ENCODE measurements at regions not wholly inside any gene's neighbourhood (a gene's known extent, or its start where the extent isn't known, plus 50 kb on each side); places are given as distances from the start of the nearest gene placed in this dataset.

DNA sequence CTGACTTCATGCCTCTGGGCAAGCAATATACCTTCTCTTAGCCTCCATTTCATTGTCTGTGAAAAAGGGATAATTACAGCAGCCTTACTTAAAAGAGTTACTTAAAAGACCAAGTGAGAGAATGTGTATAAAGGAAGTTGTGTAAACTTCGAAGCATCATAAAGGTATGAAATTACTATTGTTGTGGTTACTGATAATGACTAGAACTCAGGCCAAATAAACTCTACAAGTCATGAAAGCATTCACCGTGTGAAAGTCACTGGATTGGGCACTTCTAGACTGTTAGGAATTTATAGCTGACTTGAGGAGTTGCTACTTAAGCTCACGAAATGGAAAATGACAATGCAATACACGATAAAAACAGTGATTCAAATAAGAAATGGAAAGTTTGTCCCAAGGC, 67.4 kb upstream of the HAAO start:
- Histone ChIP-seq H3K4me1 (ENCODE audit: control insufficient read depth, insufficient read depth, low read length) (peaks cover under 1% of the 10 kb centered on the region), H3K27ac (ENCODE audit: low read length) (no peak overlapping the region), H3K27me3 (ENCODE audit: control insufficient read depth, insufficient read depth, low read length) (no peaks in the 10 kb centered on the region), H3K4me3 (ENCODE audit: low read length) (no peak overlapping the region), H3K36me3 (ENCODE audit: control insufficient read depth, insufficient read depth, low read length) (no peaks in the 10 kb centered on the region), H3K9me3 (ENCODE audit: control insufficient read depth, low read depth, low read length) (peaks cover 2% of the 10 kb centered on the region)
- WGBS (ENCODE audit: insufficient coverage, low lambda C conversion rate) = 79% methylated on average over 2 of the region's 4 CpGs
- DNase-seq = no peak

DNA sequence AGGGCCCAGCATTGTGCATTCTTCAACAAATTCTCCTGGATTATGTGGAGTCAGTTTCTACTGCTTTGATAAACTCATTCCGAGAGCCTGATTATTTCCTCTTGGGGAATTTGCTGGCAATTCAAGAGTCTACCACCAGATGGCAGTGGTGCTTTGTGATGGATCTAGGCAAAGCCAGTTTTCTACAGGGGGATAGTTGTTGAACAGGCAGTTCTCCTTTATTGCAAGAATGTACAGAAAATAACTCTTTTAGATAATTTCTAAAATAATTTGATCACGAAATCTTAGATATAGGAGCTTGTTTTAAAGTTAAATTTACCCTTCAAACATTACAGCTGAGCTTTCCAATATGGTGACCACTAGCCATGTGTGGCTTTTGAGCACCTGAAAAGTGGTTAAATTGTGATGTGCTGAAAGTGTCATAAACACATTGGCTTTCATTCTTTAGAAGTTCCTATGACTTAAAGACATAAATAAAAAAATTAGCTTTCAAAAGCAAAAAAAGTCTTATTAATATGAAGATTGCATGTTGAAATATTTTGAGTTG, 66.7 kb upstream of the HAAO start:
- Histone ChIP-seq H3K4me1 (ENCODE audit: control insufficient read depth, insufficient read depth, low read length) (peaks cover 7% of the 10 kb centered on the region), H3K4me3 (ENCODE audit: low read length) (no peak overlapping the region), H3K9me3 (ENCODE audit: control insufficient read depth, low read depth, low read length) (peaks cover 2% of the 10 kb centered on the region), H3K27ac (ENCODE audit: low read length) (no peak overlapping the region), H3K27me3 (ENCODE audit: control insufficient read depth, insufficient read depth, low read length) (no peaks in the 10 kb centered on the region), H3K36me3 (ENCODE audit: control insufficient read depth, insufficient read depth, low read length) (no peaks in the 10 kb centered on the region)
- WGBS (ENCODE audit: insufficient coverage, low lambda C conversion rate) = 33% methylated on average over 1 of the region's 2 CpGs
- peak; percentile 62 to 68 for DNase-seq

DNA sequence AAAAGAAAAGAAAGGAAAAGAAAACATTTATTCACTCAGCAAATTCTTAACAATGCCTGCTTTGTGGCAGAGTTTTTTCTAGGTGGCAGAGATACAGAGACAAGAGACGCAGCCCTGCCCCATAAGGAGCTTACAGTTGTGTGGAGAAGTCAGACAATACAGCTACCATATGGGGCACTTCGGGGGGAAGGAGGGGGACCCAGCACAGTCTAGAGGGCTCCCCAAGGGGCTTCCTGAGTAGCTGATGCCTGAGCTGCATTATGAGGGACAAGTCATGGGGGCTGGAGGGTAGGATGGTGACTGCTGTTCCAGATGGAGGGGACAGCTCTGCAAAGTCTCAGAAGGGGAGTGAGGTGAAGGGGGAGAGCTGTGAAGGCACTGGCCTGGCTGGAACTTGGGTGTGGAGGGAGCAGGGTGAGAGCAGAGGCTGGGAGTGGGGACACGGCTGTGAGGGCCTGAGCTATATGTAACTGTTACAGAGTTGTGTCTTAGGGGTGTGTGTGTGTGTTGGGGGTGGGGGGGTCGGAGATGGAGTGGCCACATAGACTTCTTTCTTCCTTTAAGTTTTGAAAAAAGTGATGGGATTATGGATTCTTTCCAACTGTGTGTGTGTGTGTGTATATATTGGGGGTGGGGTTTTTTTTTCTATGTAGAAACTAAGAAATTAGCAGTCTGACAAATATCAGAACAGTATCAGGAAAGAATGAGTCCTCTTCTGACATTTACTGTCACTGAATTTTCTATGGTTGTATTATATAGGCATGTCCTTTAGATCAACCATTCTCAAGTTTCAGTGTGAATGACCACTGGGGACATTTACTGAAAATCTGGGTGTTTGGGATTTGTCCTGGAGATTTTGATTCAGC, 66.0 kb upstream of the HAAO start:
- Histone ChIP-seq H3K9me3 (ENCODE audit: control insufficient read depth, low read depth, low read length) (peaks cover 2% of the 10 kb centered on the region), H3K36me3 (ENCODE audit: control insufficient read depth, insufficient read depth, low read length) (no peaks in the 10 kb centered on the region), H3K4me3 (ENCODE audit: low read length) (no peak overlapping the region), H3K27ac (ENCODE audit: low read length) (no peak overlapping the region), H3K27me3 (ENCODE audit: control insufficient read depth, insufficient read depth, low read length) (no peaks in the 10 kb centered on the region), H3K4me1 (ENCODE audit: control insufficient read depth, insufficient read depth, low read length) (peaks cover 10% of the 10 kb centered on the region)
- WGBS (ENCODE audit: insufficient coverage, low lambda C conversion rate) = no CpG with 5 or more reads among the region's 4 CpGs
- DNase-seq = no peak

DNA sequence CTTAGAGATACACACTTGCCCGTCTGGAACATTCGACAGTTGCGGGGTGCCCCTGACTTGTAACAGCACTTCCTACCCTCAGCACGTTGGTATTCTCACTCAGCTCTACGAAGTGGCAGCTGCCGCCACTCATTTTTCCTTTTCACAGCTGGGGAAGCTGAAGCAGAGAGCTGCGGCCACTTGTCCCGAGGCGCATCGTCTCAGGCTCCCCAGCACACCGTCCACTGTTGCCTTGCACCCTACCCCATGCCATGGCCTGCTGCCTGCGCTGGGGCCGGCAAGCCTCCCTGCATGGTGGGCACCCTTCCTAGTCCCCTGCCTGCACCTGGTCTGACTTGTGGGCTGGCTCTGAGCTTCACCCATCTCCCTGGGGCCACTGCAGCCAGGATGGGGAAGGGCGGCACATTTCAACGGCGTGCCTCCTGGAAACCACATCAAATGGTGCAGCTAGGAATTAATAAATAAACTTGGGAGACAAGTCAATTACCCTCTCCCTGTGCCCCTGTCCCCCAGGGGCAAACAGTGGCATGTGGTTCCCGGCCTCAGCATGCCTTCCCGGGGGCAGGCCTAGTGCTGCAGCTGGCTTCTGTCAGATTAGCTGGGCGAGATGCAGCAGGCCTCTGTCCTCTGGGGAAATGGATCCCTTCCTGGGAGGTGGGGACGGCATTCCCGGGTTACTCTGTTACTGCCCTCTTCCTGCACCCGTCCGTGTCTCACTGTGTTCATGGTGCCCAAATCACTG, 64.7 kb upstream of the HAAO start:
- no peak overlapping the region for H3K4me3 ChIP-seq (ENCODE audit: low read length)
- WGBS (ENCODE audit: insufficient coverage, low lambda C conversion rate) = no CpG with 5 or more reads among the region's 23 CpGs
- peaks cover 2% of the 10 kb centered on the region for H3K9me3 ChIP-seq (ENCODE audit: control insufficient read depth, low read depth, low read length)
- no peaks in the 10 kb centered on the region for H3K36me3 ChIP-seq (ENCODE audit: control insufficient read depth, insufficient read depth, low read length)
- no peak overlapping the region for H3K27ac ChIP-seq (ENCODE audit: low read length)
- no peak for DNase-seq
- H3K4me1 ChIP-seq (ENCODE audit: control insufficient read depth, insufficient read depth, low read length) = peaks cover 10% of the 10 kb centered on the region
- no peaks in the 10 kb centered on the region for H3K27me3 ChIP-seq (ENCODE audit: control insufficient read depth, insufficient read depth, low read length)

DNA sequence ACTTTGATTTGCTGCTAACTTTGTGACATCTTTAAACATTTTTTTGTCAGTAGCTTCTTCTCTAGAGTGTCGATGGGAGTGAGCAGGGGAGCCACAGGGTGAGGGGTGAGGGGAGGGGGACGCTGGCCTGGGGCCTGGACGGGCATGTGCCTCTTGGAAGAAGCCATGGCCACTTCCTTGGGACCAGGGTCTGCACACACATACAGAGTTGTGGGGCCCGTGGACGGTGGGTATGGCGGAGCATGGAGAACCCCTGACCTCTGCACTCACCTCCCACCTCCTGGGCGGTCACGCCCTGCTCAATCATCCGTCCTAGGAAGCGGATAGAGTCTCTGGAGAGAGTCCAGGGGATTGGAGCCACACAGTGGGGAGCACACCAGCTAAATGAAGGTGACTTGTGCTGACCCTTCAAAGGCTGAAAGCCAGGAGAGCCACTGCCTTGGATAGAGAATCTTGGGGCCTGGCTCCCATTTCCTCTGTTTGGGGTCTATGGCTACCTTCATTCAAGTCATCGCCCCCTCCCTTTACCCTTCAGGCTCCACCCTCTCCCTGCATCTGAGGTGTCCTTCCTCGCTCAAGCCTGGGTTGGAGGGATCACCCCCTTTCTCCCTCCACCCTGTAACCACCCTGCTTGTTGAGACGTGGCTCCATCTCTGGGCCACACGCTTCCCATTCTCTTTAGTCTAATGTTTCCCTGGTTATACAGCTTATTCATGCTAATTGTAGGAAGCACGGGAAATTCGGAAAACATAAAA, 63.9 kb upstream of the HAAO start:
- H3K9me3 ChIP-seq (ENCODE audit: control insufficient read depth, low read depth, low read length) = peaks cover 2% of the 10 kb centered on the region
- H3K4me1 ChIP-seq (ENCODE audit: control insufficient read depth, insufficient read depth, low read length) = peaks cover 10% of the 10 kb centered on the region
- H3K36me3 ChIP-seq (ENCODE audit: control insufficient read depth, insufficient read depth, low read length) = no peaks in the 10 kb centered on the region
- H3K27me3 ChIP-seq (ENCODE audit: control insufficient read depth, insufficient read depth, low read length) = no peaks in the 10 kb centered on the region
- H3K27ac ChIP-seq (ENCODE audit: low read length) = no peak overlapping the region
- DNase-seq = no peak
- whole genome bisulfite sequencing (ENCODE audit: insufficient coverage, low lambda C conversion rate) = 100% methylated on average over 2 of the region's 16 CpGs
- H3K4me3 ChIP-seq (ENCODE audit: low read length) = no peak overlapping the region

DNA sequence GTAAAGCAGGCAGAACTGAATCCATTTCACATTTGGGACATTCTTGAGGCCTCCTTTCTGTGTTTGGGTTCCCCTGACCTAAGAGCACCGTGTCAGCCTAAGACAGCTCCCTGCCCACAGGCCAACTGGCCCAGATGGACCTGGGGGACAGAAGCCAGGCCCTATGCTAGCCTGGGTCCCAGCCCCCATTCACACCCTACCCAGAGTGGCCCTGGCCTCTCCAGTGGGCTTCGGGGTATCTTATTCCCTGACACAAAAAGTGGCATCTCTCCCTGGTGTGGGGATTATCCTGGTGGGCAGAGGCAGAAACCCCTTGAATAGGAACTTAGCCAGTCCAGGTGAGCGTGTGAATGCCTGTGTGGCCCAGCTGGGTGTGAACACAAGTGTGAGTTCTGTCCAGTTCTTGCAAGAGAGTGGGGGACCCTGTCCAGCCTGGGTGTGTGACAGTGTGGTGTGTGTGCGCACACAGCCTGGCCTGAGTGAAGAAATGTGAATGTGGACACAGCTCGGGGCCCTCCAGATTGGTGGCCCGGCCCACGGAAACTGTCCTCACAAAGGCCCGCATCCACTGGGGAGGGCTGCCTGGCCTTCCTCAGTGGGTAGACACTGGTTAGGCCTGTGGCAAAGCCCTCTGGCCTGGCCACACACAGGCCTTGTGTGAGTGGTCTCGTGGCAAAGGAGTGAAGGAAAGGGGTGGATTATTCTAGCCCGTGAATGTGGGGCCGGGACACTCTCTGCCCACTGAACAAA, 63.0 kb upstream of the HAAO start:
- H3K4me3 ChIP-seq (ENCODE audit: low read length) = no peak overlapping the region
- no peak overlapping the region for H3K27ac ChIP-seq (ENCODE audit: low read length)
- no CpG with 5 or more reads among the region's 11 CpGs for WGBS (ENCODE audit: insufficient coverage, low lambda C conversion rate)
- no peaks in the 10 kb centered on the region for H3K36me3 ChIP-seq (ENCODE audit: control insufficient read depth, insufficient read depth, low read length)
- H3K9me3 ChIP-seq (ENCODE audit: control insufficient read depth, low read depth, low read length) = peaks cover 2% of the 10 kb centered on the region
- no peaks in the 10 kb centered on the region for H3K27me3 ChIP-seq (ENCODE audit: control insufficient read depth, insufficient read depth, low read length)
- H3K4me1 ChIP-seq (ENCODE audit: control insufficient read depth, insufficient read depth, low read length) = peaks cover 10% of the 10 kb centered on the region
- DNase-seq = no peak

DNA sequence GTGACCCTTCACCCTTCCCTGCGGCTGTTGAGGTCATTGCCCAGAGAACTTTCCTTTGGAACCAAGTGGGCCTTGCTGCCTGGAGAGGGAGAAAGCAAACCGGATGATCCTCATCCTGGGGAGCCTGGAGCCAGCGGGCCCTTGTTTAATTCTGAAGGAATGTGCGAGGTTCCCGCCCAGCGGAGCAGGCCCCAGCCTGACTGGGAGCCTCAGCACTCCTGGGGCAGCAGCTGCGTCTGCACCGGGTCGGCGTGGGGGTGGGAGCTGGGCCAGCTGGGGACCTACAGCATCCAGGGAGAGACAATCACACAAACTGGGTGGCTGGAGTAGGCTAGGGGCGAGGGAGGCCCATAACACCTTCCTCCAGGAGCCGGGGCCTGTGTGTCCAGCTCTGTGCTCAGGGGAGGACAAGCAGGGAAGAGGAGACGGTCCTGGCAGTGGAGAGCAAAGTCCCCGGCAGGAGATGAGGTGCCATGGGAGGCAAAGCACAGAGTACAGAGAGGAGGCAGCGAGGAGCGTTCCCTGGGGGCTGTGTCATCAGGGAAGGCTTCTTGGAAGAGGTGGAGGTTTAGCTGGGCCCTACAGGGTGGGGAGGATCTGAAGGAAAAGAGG, 61.9 kb upstream of the HAAO start:
- whole genome bisulfite sequencing (ENCODE audit: insufficient coverage, low lambda C conversion rate) = no CpG with 5 or more reads among the region's 16 CpGs
- Histone ChIP-seq H3K4me1 (ENCODE audit: control insufficient read depth, insufficient read depth, low read length) (peaks cover 10% of the 10 kb centered on the region), H3K36me3 (ENCODE audit: control insufficient read depth, insufficient read depth, low read length) (no peaks in the 10 kb centered on the region), H3K27ac (ENCODE audit: low read length) (peak overlapping the region; percentile 24), H3K9me3 (ENCODE audit: control insufficient read depth, low read depth, low read length) (peaks cover 2% of the 10 kb centered on the region), H3K27me3 (ENCODE audit: control insufficient read depth, insufficient read depth, low read length) (no peaks in the 10 kb centered on the region), H3K4me3 (ENCODE audit: low read length) (no peak overlapping the region)
- DNase-seq = peak; percentile 26 to 30

DNA sequence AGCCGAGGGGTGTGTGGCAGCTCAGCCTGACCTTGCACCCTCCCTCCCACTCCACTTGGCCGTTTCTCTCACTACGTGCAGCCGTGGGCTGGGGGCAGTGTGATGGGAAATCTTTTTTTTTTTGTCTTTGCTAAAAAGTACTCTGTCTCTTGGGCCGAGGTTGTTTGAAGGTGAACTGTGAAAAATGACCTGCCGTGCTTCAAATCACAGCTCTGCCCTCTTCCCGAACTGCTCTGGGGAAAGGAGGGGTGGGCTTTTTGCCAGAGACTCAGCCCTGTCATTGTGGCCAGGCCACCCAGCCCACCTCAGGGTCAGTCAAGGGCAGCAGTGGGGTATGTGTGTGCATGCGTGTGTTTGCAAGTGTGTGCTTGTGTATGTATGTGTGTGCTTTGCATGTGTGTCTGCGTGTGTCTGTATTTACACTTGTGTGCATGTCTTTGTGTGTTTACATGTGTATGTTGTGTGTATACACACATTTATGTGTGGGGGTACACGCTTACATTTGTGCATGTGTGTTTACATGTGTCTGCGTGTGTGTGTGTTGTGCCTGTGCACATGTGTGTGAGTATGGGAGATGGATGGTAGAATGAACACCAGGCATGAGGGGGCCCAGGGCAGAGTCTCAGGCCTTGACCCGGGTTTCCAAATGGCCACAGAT, 61.3 kb upstream of the HAAO start:
- Histone ChIP-seq H3K27me3 (ENCODE audit: control insufficient read depth, insufficient read depth, low read length) (no peaks in the 10 kb centered on the region), H3K36me3 (ENCODE audit: control insufficient read depth, insufficient read depth, low read length) (no peaks in the 10 kb centered on the region), H3K27ac (ENCODE audit: low read length) (peak overlapping the region; percentile 11), H3K4me1 (ENCODE audit: control insufficient read depth, insufficient read depth, low read length) (peaks cover 10% of the 10 kb centered on the region), H3K9me3 (ENCODE audit: control insufficient read depth, low read depth, low read length) (peaks cover 2% of the 10 kb centered on the region), H3K4me3 (ENCODE audit: low read length) (no peak overlapping the region)
- no CpG with 5 or more reads among the region's 12 CpGs for WGBS (ENCODE audit: insufficient coverage, low lambda C conversion rate)
- DNase-seq = no peak

DNA sequence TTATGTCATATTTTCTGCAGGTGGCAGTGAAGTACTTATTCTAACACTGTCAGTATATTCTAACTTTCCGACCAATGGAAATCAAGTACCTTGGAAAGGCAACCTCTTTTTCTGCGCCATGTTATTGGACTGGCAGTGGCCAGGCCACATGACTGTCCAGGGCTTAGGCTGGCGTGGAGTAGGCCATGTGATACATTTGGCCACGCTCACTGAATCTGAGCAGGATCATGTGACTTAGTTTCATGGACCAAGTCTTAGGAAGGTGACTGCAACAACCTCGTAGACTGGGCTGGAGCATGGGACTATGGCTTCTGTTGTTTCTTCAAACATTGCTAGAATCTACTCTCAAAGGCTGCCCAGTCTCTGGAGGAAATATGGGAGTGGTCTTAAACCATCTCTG, 60.4 kb upstream of the HAAO start:
- Histone ChIP-seq H3K9me3 (ENCODE audit: control insufficient read depth, low read depth, low read length) (no peaks in the 10 kb centered on the region), H3K36me3 (ENCODE audit: control insufficient read depth, insufficient read depth, low read length) (no peaks in the 10 kb centered on the region), H3K27me3 (ENCODE audit: control insufficient read depth, insufficient read depth, low read length) (no peaks in the 10 kb centered on the region), H3K27ac (ENCODE audit: low read length) (no peak overlapping the region), H3K4me1 (ENCODE audit: control insufficient read depth, insufficient read depth, low read length) (peaks cover 10% of the 10 kb centered on the region), H3K4me3 (ENCODE audit: low read length) (no peak overlapping the region)
- DNase-seq = no peak
- no CpG with 5 or more reads among the region's 5 CpGs for WGBS (ENCODE audit: insufficient coverage, low lambda C conversion rate)

Measured in large intestine (tissue), 3 donors.